Midbrain (tissue), 1 donor: ENCODE measurements at regions not wholly inside any gene's neighbourhood (a gene's known extent, or its start where the extent isn't known, plus 50 kb on each side); places are given as distances from the start of the nearest gene placed in this dataset.

ENCODE experiments used
- DNase-seq: peaks from one replicate; lab custom pipeline; 2025; lab: John Stamatoyannopoulos, UW

- no peak for DNase-seq
Measured at GRCh38 chr2:860259-860855, 90.3 kb upstream of the SNTG2 start.

GRCh38 chr2:858646-859045 is 92.0 kb upstream of the SNTG2 start:
- DNase-seq = no peak

GRCh38 chr2:857937-858336 is 92.7 kb upstream of the SNTG2 start:
- DNase-seq = no peak

- no peak for DNase-seq
Measured at GRCh38 chr2:857081-857480, 93.6 kb upstream of the SNTG2 start.

GRCh38 chr2:856456-856855 is 94.2 kb upstream of the SNTG2 start:
- no peak for DNase-seq

GRCh38 chr2:856041-856440 is 94.6 kb upstream of the SNTG2 start:
- DNase-seq = no peak

GRCh38 chr2:855177-855576 is 95.5 kb upstream of the SNTG2 start:
- DNase-seq = no peak

- no peak for DNase-seq
Measured at GRCh38 chr2:854460-854859, 96.2 kb upstream of the SNTG2 start.

- no peak for DNase-seq
Measured at GRCh38 chr2:853203-853870, 97.3 kb upstream of the SNTG2 start.

GRCh38 chr2:852168-852567 is 98.5 kb upstream of the SNTG2 start:
- no peak for DNase-seq

- DNase-seq = no peak
Measured at GRCh38 chr2:851680-852079, 99.0 kb upstream of the SNTG2 start.

GRCh38 chr2:851078-851477 is 99.6 kb upstream of the SNTG2 start:
- DNase-seq = no peak

GRCh38 chr2:850429-850828 is 100.2 kb upstream of the SNTG2 start:
- DNase-seq = no peak

GRCh38 chr2:848099-848498 is 102.5 kb upstream of the SNTG2 start:
- DNase-seq = no peak

- DNase-seq = no peak
Measured at GRCh38 chr2:847669-848068, 103.0 kb upstream of the SNTG2 start.

GRCh38 chr2:844715-845114 is 105.9 kb upstream of the SNTG2 start:
- no peak for DNase-seq

- no peak for DNase-seq
Measured at GRCh38 chr2:842151-842803, 108.4 kb upstream of the SNTG2 start.

GRCh38 chr2:841036-841435 is 109.6 kb upstream of the SNTG2 start:
- DNase-seq = no peak

- no peak for DNase-seq
Measured at GRCh38 chr2:834233-834632, 116.4 kb upstream of the SNTG2 start.

GRCh38 chr2:833180-833579 is 117.5 kb upstream of the SNTG2 start:
- no peak for DNase-seq

GRCh38 chr2:832635-833034 is 118.0 kb upstream of the SNTG2 start:
- DNase-seq = no peak

GRCh38 chr2:831622-832021 is 119.0 kb upstream of the SNTG2 start:
- no peak for DNase-seq

- DNase-seq = no peak
Measured at GRCh38 chr2:831225-831536, 119.5 kb upstream of the SNTG2 start.
